ENCODE measurements at regions not wholly inside any gene's neighbourhood (a gene's known extent, or its start where the extent isn't known, plus 50 kb on each side); places are given as distances from the start of the nearest gene placed in this dataset.

DNA sequence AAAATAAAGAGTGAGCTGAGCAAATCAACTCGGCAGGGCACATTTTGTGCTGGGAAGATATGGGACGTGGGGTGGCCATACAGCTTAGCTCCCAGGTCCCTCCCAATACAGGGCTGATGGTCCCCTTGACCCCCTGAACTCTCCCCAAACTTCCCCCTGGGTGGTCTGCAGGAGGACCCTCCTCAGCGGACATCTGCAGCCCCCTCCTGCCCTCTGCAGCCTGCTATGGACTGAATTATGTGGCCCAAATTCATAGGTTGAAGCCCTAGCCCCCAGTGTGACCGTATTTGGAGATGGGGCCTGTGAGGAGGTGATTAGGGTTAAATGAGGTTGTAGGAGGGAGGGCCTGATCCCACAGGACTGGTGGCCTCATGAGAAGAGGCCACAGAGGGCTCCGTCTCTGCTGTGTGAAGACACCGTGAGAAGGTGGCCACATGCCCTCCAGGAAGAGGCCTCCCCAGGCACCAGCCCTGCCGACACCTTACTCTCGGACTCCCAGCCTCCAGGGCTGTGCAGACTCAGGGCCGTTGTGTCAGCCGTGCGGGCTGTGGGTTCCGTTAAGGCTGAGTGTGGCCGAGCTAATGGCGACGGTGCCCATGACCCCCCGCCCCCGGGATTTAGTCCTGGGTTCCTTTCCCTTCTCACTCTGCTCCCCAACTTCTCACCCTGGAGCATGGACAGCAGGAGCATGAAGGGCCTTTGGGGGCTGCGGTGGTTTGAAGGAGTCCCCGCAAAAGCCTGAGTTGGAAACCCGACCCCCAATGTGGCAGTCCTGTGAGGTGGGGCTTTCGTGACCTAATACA lies 1042.8 kb downstream of the BRD1 start (continued):
- TF ChIP-seq SOX13 (IDR thresholded peaks at IDR 0.05) (no peak), SOX13 (CRISPR knock-in tag; conservative IDR thresholded peaks at IDR 0.05 in 1 of 2, IDR thresholded peaks at IDR 0.05 in 1 of 2) (no peak), ZNF180 (CRISPR knock-in tag; IDR thresholded peaks at IDR 0.05; ENCODE audit: borderline replicate concordance, low read depth) (no peak), RCOR2 (CRISPR knock-in tag; IDR thresholded peaks at IDR 0.05) (no peak)
- TF ChIP-seq, protein P1, sequence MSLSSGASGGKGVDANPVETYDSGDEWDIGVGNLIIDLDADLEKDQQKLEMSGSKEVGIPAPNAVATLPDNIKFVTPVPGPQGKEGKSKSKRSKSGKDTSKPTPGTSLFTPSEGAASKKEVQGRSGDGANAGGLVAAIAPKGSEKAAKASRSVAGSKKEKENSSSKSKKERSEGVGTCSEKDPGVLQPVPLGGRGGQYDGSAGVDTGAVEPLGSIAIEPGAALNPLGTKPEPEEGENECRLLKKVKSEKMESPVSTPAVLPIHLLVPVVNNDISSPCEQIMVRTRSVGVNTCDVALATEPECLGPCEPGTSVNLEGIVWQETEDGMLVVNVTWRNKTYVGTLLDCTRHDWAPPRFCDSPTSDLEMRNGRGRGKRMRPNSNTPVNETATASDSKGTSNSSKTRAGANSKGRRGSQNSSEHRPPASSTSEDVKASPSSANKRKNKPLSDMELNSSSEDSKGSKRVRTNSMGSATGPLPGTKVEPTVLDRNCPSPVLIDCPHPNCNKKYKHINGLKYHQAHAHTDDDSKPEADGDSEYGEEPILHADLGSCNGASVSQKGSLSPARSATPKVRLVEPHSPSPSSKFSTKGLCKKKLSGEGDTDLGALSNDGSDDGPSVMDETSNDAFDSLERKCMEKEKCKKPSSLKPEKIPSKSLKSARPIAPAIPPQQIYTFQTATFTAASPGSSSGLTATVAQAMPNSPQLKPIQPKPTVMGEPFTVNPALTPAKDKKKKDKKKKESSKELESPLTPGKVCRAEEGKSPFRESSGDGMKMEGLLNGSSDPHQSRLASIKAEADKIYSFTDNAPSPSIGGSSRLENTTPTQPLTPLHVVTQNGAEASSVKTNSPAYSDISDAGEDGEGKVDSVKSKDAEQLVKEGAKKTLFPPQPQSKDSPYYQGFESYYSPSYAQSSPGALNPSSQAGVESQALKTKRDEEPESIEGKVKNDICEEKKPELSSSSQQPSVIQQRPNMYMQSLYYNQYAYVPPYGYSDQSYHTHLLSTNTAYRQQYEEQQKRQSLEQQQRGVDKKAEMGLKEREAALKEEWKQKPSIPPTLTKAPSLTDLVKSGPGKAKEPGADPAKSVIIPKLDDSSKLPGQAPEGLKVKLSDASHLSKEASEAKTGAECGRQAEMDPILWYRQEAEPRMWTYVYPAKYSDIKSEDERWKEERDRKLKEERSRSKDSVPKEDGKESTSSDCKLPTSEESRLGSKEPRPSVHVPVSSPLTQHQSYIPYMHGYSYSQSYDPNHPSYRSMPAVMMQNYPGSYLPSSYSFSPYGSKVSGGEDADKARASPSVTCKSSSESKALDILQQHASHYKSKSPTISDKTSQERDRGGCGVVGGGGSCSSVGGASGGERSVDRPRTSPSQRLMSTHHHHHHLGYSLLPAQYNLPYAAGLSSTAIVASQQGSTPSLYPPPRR (CRISPR knock-in tag; IDR thresholded peaks at IDR 0.05; ENCODE audit: borderline replicate concordance), result no peak
- TF ChIP-seq, protein P2, sequence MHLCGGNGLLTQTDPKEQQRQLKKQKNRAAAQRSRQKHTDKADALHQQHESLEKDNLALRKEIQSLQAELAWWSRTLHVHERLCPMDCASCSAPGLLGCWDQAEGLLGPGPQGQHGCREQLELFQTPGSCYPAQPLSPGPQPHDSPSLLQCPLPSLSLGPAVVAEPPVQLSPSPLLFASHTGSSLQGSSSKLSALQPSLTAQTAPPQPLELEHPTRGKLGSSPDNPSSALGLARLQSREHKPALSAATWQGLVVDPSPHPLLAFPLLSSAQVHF (CRISPR knock-in tag; IDR thresholded peaks at IDR 0.05), result no peak

Data from HepG2 (cell line).